WTC11 (cell line): ENCODE measurements at regions not wholly inside any gene's neighbourhood (a gene's known extent, or its start where the extent isn't known, plus 50 kb on each side); places are given as distances from the start of the nearest gene placed in this dataset.

Experiments used
- ATAC-seq: fragments of 200-7000 bp; cut with Tn5 transposase; 2 replicates; pipeline ENCODE4 v1.10.0; 2021; ENCODE audit warnings: mild to moderate bottlenecking, moderate library complexity
- CTCF ChIA-PET: fragments of 300-600 bp; sonication (Branson Sonifier 250); formaldehyde crosslinking; loops from one replicate; lab custom pipeline; 2021; ENCODE audit warnings: antibody characterized with exemption; lab: Charles Lee
- POLR2A ChIA-PET: fragments of 350-600 bp; sonication (Branson Sonifier 250); formaldehyde crosslinking; loops from one replicate; lab custom pipeline; 2021; ENCODE audit warnings: antibody characterized with exemption; lab: Charles Lee
- DNase-seq: peaks from one replicate; pipeline ENCODE4 v3.0.0; 2021; ENCODE audit warnings: low spot score
- H3K27ac Mint-ChIP-seq: 2 replicates; pipeline ENCODE4 v1.8.0; 2021; ENCODE audit warnings: mixed read lengths
- H3K27me3 Mint-ChIP-seq: 2 replicates; pipeline ENCODE4 v1.8.0; 2021; ENCODE audit warnings: low read depth, mild to moderate bottlenecking, moderate library complexity, mixed read lengths
- H3K36me3 Mint-ChIP-seq: 2 replicates; pipeline ENCODE4 v1.8.0; 2021; ENCODE audit warnings: mixed read lengths
- H3K4me1 Mint-ChIP-seq: 2 replicates; pipeline ENCODE4 v1.8.0; 2022; ENCODE audit warnings: mixed read lengths
- H3K4me3 Mint-ChIP-seq: 2 replicates; pipeline ENCODE4 v1.8.0; 2021; ENCODE audit warnings: mild to moderate bottlenecking, moderate library complexity, mixed read lengths
- H3K9me3 Mint-ChIP-seq: 2 replicates; pipeline ENCODE4 v1.8.0; 2021; ENCODE audit warnings: mixed read lengths
- ATF2 ChIP-seq: sonication (generic); formaldehyde crosslinking; IDR thresholded peaks from 2 replicates; pipeline ENCODE4 v1.8.1; 2022; ENCODE audit warnings: low read depth, missing genetic modification reagents, borderline replicate concordance
- ATF3 ChIP-seq: sonication (generic); formaldehyde crosslinking; conservative IDR thresholded peaks from 2 replicates; pipeline ENCODE4 v1.8.1; 2022; ENCODE audit warnings: mild to moderate bottlenecking, missing genetic modification reagents
- E2F1 ChIP-seq: sonication (generic); formaldehyde crosslinking; IDR thresholded peaks from 2 replicates; pipeline ENCODE4 v1.8.0; 2022; ENCODE audit warnings: mild to moderate bottlenecking, missing genetic modification reagents
- E2F4 ChIP-seq: sonication (generic); formaldehyde crosslinking; IDR thresholded peaks from 2 replicates; pipeline ENCODE4 v1.8.1; 2022; ENCODE audit warnings: low read depth, mild to moderate bottlenecking, moderate library complexity, missing genetic modification reagents, borderline replicate concordance
- EMX1 ChIP-seq: fragments of 250-450 bp; sonication (Bioruptor Pico); IDR thresholded peaks from 2 replicates; pipeline ENCODE4 v1.8.0; 2021; ENCODE audit warnings: mild to moderate bottlenecking
- ERG ChIP-seq: fragments of 250-450 bp; sonication (Bioruptor Pico); IDR thresholded peaks from 2 replicates; pipeline ENCODE4 v1.8.0; 2021; ENCODE audit warnings: mild to moderate bottlenecking
- ETV6 ChIP-seq: sonication (generic); formaldehyde crosslinking; IDR thresholded peaks from 2 replicates; pipeline ENCODE4 v1.8.1; 2022; ENCODE audit warnings: mild to moderate bottlenecking, missing genetic modification reagents
- FOXP4 ChIP-seq: sonication (generic); formaldehyde crosslinking; IDR thresholded peaks from 2 replicates; pipeline ENCODE4 v1.8.0; 2022; ENCODE audit warnings: mild to moderate bottlenecking, missing genetic modification reagents
- KAT7 ChIP-seq: sonication (generic); formaldehyde crosslinking; IDR thresholded peaks from 2 replicates; pipeline ENCODE4 v1.8.1; 2023; ENCODE audit warnings: missing genetic modification reagents, mild to moderate bottlenecking, borderline replicate concordance
- NR3C1 ChIP-seq: sonication (generic); formaldehyde crosslinking; conservative IDR thresholded peaks from 2 replicates; pipeline ENCODE4 v1.8.1; 2023; ENCODE audit warnings: low read depth, mild to moderate bottlenecking, missing genetic modification reagents
- PRRX2 ChIP-seq: fragments of 250-450 bp; sonication (Bioruptor Pico); IDR thresholded peaks from 2 replicates; pipeline ENCODE4 v1.8.0; 2021; ENCODE audit warnings: mild to moderate bottlenecking
- TCF7 ChIP-seq: sonication (generic); formaldehyde crosslinking; IDR thresholded peaks from 2 replicates; pipeline ENCODE4 v1.8.0; 2022; ENCODE audit warnings: mild to moderate bottlenecking, low read depth, missing genetic modification reagents, moderate library complexity
- TEAD1 ChIP-seq: sonication (generic); formaldehyde crosslinking; IDR thresholded peaks from 2 replicates; pipeline ENCODE4 v1.8.0; 2022; ENCODE audit warnings: mild to moderate bottlenecking, missing genetic modification reagents
- USF1 ChIP-seq: sonication (generic); formaldehyde crosslinking; IDR thresholded peaks from 2 replicates; pipeline ENCODE4 v1.8.0; 2022; ENCODE audit warnings: mild to moderate bottlenecking, missing genetic modification reagents
- ZBTB21 ChIP-seq: sonication (generic); formaldehyde crosslinking; IDR thresholded peaks from 2 replicates; pipeline ENCODE4 v1.8.1; 2023; ENCODE audit warnings: mild to moderate bottlenecking, missing genetic modification reagents, borderline replicate concordance
- ZBTB43 ChIP-seq: sonication (generic); formaldehyde crosslinking; IDR thresholded peaks from 2 replicates; pipeline ENCODE4 v1.8.1; 2023; ENCODE audit warnings: mild to moderate bottlenecking, missing genetic modification reagents
- ZNF121 ChIP-seq: sonication (generic); formaldehyde crosslinking; IDR thresholded peaks from 2 replicates; pipeline ENCODE4 v1.8.0; 2023; ENCODE audit warnings: missing genetic modification reagents
- ZNF423 ChIP-seq: fragments of 250-450 bp; sonication (Bioruptor Pico); IDR thresholded peaks from 2 replicates; pipeline ENCODE4 v2.1.2; 2022; ENCODE audit warnings: mild to moderate bottlenecking, moderate library complexity
- ZNF512 ChIP-seq: sonication (generic); formaldehyde crosslinking; IDR thresholded peaks from 2 replicates; pipeline ENCODE4 v1.8.1; 2022; ENCODE audit warnings: missing genetic modification reagents, borderline replicate concordance
- ZSCAN18 ChIP-seq: fragments of 250-450 bp; sonication (Bioruptor Pico); IDR thresholded peaks from 2 replicates; pipeline ENCODE4 v2.1.2; 2022; ENCODE audit warnings: mild to moderate bottlenecking, moderate library complexity

GRCh38 chr9:7284517-7284916 is 515.1 kb downstream of the DMAC1 start (continued):
- TF ChIP-seq FOXP4 (CRISPR knock-in tag) (peak; percentile 87; the same call in 1 of the 2 replicates), ZNF512 (CRISPR knock-in tag) (no peak), ZNF121 (no peak), EMX1 (CRISPR knock-in tag) (no peak), USF1 (CRISPR knock-in tag) (0 out of 2 replicates have a peak, but pooled peaks have one; percentile 14), ZBTB43 (CRISPR knock-in tag) (no peak), TEAD1 (CRISPR knock-in tag) (peak; percentile 54; the same call in 1 of the 2 replicates), ERG (CRISPR knock-in tag) (no peak), ETV6 (CRISPR knock-in tag) (peak; percentile 46; the same call in 1 of the 2 replicates), ZSCAN18 (CRISPR knock-in tag) (peak; percentile 30; the same call in 1 of the 2 replicates), ZBTB21 (CRISPR knock-in tag) (0 out of 2 replicates have a peak, but pooled peaks have one; percentile 71), ZNF423 (peak; percentile 13; the same call in 1 of the 2 replicates), E2F1 (no peak), KAT7 (CRISPR knock-in tag) (no peak), ATF2 (CRISPR knock-in tag) (no peak)

- CTCF ChIA-PET: interaction anchor here (1.1 to 2.5 kb wide), 4 partner anchors 11 to 76 kb away, joined by 3 to 9 read pairs (median 4); no protein-coding TSS in a partner anchor
- no peak overlapping the region for H3K4me3 Mint-ChIP-seq
- H3K27me3 Mint-ChIP-seq: no peaks in the 10 kb centered on the region
- TF ChIP-seq NR3C1 (CRISPR knock-in tag) (no peak), ERG (CRISPR knock-in tag) (no peak), ATF3 (CRISPR knock-in tag) (no peak), TCF7 (no peak), E2F4 (CRISPR knock-in tag) (no peak), PRRX2 (CRISPR knock-in tag) (no peak)
- TF ChIP-seq, all 79 proteins: peak for 0
- Mint-ChIP-seq H3K4me1 (peaks cover 40% of the 10 kb centered on the region), H3K36me3 (peaks cover 12% of the 10 kb centered on the region), H3K27ac (no peak overlapping the region), H3K9me3 (peaks cover 25% of the 10 kb centered on the region)
- POLR2A ChIA-PET: interaction anchor here (0.7 kb wide), 1 partner anchor 219 kb away, joined by 3 read pairs; no protein-coding TSS in a partner anchor
- ATAC-seq: no peak
- DNase-seq: no peak
Measured at GRCh38 chr9:7284117-7284516, 515.5 kb downstream of the DMAC1 start.
